GM18868 (cell line): ENCODE measurements at regions not wholly inside any gene's neighbourhood (a gene's known extent, or its start where the extent isn't known, plus 50 kb on each side); places are given as distances from the start of the nearest gene placed in this dataset.

Experiments
- ATAC-seq: cut with Tn5 transposase; IDR thresholded peaks from one replicate; pipeline ENCODE4 v1.9.1; 2021; ENCODE audit warnings: mild to moderate bottlenecking, moderate library complexity; ENCODE audit not compliant: unreplicated experiment

GRCh38 chr14:97246648-97247047 is 449.5 kb downstream of the VRK1 start:
- no peak for ATAC-seq

- ATAC-seq = no peak
Measured at GRCh38 chr14:97248973-97249372, 451.8 kb downstream of the VRK1 start.

- ATAC-seq = no peak
Measured at GRCh38 chr14:97250931-97251330, 453.7 kb downstream of the VRK1 start.

GRCh38 chr14:97251491-97252155 is 454.4 kb downstream of the VRK1 start:
- no peak for ATAC-seq

GRCh38 chr14:97253756-97254155 is 456.6 kb downstream of the VRK1 start:
- ATAC-seq = no peak

GRCh38 chr14:97262336-97262735 is 465.2 kb downstream of the VRK1 start:
- no peak for ATAC-seq

GRCh38 chr14:97264516-97265230 is 467.5 kb downstream of the VRK1 start:
- no peak for ATAC-seq

GRCh38 chr14:97266653-97267052 is 469.5 kb downstream of the VRK1 start:
- ATAC-seq = no peak

- ATAC-seq = no peak
Measured at GRCh38 chr14:97267509-97267908, 470.3 kb downstream of the VRK1 start.

GRCh38 chr14:97268097-97268496 is 470.9 kb downstream of the VRK1 start:
- ATAC-seq = no peak

GRCh38 chr14:97270308-97270707 is 473.1 kb downstream of the VRK1 start:
- ATAC-seq = no peak

- no peak for ATAC-seq
Measured at GRCh38 chr14:97271451-97271960, 474.3 kb downstream of the VRK1 start.

GRCh38 chr14:97273540-97273939 is 476.4 kb downstream of the VRK1 start:
- ATAC-seq = no peak

GRCh38 chr14:97274626-97275025 is 477.4 kb downstream of the VRK1 start:
- no peak for ATAC-seq

GRCh38 chr14:97275276-97275675 is 478.1 kb downstream of the VRK1 start:
- no peak for ATAC-seq

GRCh38 chr14:97276573-97276972 is 479.4 kb downstream of the VRK1 start:
- ATAC-seq = no peak

- no peak for ATAC-seq
Measured at GRCh38 chr14:97277711-97278110, 480.5 kb downstream of the VRK1 start.

GRCh38 chr14:97280526-97280925 is 483.3 kb downstream of the VRK1 start:
- ATAC-seq = no peak

- ATAC-seq = no peak
Measured at GRCh38 chr14:97281741-97282140, 484.6 kb downstream of the VRK1 start.

- ATAC-seq = no peak
Measured at GRCh38 chr14:97282210-97283004, 485.2 kb downstream of the VRK1 start.

GRCh38 chr14:97283005-97283403 is 485.8 kb downstream of the VRK1 start:
- no peak for ATAC-seq

GRCh38 chr14:97283426-97283825 is 486.2 kb downstream of the VRK1 start:
- ATAC-seq = no peak
